NAMALWA (cell line): ENCODE measurements at regions not wholly inside any gene's neighbourhood (a gene's known extent, or its start where the extent isn't known, plus 50 kb on each side); places are given as distances from the start of the nearest gene placed in this dataset.
"Not testable (repeated sequence)": the region's sequence is repeated elsewhere in the genome, so short reads cannot be mapped to it uniquely, and the experiment has no call there.

Experiments
- DNase-seq: peaks from one replicate; pipeline ENCODE4 v3.0.0-alpha.2; 2015; ENCODE audit warnings: low spot score

DNA sequence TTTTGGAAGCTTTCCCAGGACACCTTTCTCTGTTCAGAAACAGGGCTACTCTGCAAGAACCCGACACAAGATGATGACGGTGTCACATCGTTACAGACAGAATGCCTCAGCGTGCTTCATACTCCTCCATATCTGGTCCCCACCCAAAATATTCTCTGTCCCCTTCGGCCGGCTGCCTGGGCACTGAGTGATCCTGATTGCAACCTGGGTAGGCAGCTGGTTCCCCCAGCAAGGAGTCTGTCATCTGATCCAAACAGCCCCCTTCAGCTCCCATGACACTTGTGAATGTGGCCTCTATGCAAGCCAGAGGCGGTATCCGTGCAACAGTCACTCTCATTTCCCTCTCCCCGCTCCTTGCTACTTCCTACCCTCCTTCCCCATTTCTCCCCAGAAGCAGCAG lies 431.7 kb upstream of the B3GAT1 start:
- DNase-seq: no peak

DNA sequence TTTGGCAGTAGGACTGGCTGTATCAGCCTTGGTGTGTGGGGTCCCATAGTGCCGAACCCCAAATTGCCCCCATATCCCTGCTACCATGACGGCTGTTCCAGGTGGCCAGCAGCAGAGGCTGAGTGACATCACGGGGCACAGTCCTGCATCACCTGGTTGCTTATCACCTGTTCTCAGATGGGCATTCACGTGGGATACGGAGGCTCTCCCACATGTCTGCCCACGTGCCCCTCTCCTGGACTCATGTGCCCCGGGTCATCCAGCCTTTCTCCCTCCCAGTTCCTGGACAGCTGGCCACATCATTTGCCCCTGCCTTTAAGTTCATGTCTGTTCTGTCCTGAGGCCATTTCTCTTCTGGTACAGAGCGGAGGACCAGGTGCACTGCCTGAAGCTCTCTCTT lies 431.0 kb upstream of the B3GAT1 start:
- DNase-seq: no peak

DNA sequence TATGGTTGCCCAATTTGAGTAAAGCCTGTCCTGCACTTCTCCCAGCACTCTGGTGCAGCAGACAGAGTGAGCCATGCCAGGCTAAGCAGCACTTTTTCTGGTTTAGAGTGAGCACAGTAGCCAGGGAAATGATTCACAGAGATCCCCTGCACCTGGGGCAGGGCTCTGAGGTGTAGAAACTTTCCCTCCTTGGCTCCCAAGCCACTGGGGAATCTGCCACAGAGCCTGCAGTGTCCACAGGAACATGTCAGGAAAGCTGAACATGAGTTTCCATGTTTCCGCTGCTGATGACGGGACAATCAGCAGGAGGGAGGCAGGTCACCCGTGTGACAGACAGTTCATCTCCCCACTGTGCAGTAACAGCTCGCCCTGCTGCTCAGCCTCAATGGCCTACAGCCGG lies 429.9 kb upstream of the B3GAT1 start:
- DNase-seq: no peak

DNA sequence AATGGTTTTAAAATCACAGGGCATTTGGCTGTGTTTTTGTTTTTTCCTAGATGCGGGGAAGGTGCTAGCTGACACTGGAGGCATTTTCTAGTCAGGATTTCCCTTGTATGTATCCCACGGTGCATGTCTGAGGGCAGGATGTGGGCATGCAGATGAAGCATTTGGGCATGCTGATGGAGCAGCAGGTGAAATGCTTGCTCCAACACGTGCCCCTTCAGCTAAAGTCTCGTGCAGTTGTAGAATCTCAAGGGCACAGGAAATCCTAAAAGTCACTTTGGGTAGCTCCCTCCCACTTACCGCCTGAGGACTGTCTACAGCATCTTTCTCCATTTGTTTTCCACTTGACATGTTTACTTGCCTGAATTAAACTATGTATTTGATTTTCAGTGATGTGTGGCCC lies 429.4 kb upstream of the B3GAT1 start:
- no peak for DNase-seq

DNA sequence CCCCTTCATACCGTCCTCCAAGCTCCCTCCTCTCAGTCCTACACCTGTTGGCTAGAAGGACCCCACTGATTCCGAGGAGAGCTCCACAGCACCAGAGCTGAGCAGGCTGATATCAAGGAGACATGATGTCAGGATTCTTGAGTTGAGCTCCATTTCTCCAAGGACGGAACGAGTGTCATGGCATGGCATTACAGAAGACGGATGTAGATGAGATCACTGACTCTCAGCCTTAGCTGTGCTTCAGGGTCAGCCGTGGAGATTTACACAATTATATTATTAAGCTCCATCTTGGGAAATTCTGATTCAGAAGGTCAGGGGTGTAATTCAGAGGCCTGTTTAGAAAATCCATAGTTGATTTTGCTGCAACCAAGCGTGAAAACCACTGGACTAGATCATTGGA lies 428.9 kb upstream of the B3GAT1 start:
- no peak for DNase-seq

DNA sequence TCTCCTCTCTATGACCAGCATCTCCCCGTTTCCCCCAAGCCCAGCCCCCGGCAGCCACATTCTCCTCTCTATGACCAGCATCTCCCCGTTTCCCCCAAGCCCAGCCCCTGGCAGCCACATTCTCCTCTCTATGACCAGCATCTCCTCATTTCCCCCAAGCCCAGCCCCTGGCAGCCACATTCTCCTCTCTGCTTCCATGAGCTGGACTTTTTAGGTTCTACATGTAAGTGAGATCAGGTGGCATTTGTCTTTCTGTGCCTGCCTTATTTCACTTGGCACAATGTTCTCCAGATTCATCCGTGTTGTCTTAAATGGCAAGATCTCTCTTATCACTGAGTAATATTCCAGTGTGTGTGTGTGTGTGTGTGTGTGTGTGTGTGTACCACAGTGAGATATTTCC lies 428.1 kb upstream of the B3GAT1 start:
- not testable (repeated sequence) for DNase-seq

DNA sequence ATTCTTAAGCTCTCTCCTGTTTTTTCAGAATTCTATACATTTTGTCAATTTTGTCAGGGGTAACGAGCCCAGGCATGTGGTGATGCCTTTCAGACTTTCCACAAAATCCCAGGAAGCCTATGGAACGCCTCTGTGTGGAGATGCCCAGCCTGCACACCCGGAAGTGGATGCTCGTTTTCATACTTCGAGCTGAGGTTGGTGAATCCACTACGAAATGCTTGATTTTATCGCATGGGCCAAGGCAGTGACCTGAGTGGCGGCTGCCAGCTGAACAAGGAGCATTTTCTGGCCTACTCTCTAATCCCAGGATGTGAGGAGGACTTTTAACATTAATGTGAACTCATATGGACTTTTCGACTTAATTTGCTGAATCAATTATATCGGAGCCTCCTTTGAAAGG lies 426.7 kb upstream of the B3GAT1 start:
- no peak for DNase-seq

DNA sequence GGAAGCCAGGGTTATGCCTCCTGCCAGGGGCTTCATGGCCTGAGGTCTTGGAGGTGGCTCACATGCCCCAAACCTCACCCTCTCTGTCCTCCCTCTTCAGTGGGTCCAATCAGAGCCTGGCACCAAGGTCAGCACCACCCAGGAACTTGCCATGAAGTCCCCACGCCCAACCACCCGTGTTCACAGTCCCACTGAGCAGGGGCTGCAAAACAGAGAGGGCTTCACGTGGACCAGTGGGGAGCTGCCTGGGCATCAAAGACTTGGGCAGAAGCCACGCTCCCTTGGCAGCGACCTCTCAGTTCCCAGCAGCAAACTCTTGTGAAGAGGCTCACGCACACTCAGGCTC lies 425.8 kb upstream of the B3GAT1 start:
- no peak for DNase-seq

DNA sequence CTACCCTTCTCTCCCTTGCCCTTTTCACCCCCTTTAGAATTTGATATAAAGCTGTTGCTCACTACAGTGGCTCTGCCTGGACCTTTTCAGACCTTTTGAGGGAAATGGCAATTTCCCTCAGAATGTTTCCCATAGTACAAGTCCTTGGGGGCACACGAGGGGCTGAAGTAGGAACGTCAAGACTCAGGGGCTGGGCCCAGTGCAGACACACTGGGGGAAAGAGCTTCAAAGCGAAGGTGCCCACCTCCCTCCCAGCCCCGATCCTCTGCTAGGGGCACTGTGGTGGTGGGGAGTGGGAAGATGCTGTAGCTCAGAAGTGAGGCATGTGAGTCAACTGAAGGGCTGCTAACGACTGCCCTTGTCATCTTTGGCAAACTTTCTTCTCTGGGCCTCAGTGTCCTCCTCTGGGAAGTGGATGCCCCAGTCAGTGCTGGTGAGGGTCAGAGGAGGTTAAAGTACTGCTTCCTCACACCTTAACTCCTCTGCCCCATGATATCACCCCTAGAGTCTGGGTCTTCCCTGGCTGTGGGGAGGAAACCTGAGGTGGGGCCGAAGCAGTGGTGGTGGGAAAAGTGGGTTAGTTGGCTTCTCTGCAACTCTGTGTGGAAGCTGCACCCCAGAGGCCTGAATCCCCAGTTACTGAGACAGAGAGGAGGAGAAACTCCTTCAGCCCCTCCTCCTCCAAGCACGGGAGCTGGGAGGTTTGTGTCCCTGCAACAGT lies 425.3 kb upstream of the B3GAT1 start:
- DNase-seq: no peak

DNA sequence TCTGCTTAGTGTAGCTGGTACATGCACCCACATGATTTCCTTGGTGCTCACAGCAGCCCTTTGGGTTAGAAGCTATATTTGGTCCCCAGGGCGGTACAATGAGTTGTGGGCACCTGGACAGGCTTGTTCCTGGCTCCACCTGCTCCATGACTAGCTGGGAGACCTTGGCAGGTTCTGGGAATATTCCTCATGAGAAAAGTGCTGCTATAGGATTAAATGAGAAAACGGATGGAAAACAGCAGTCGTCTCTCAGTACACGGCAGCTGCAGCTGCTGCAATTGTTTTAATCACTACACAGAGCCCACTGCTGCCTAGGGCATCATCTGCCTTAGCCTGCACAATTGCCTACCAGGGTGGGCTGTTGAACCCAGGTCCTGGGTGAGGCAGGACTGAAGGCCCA lies 424.5 kb upstream of the B3GAT1 start:
- no peak for DNase-seq

DNA sequence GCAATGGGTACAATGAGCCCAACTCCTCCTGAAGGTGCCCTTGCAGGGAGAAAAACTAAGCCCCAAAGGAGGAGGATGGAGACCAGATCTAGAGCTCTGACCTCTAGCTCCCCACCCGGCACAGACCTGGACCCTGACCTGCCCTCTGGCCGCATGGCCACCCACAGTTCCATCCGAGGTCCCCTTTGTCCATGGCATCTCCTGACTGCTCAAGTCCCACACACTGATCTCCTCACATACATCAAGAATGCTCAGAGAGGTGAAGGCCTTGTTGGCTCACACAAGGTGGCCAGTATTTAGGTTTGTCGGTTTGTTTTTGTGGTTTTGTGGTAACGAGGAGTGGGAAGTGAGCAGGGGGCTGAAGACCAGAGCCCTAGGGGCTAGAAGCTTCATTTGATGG lies 423.5 kb upstream of the B3GAT1 start:
- no peak for DNase-seq

DNA sequence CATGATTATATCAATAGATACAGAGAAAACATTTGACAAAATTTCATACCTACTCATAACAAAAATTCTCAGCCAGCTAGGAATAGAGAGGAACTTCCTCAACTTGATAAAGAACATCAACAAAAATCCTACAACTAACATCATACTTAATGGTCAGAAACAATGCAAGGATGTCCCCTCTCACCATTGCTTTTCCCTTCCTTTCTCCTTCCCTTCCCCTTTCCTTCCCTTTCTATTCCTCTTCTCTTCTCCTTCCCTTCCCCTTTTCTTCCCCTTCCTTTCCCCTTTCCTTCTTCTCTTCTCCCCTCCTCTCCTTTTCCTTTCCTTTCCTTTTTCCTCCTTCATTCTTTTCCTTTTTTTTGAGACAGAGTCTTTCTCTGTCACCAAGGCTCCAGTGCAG lies 418.3 kb upstream of the B3GAT1 start:
- DNase-seq: no peak

DNA sequence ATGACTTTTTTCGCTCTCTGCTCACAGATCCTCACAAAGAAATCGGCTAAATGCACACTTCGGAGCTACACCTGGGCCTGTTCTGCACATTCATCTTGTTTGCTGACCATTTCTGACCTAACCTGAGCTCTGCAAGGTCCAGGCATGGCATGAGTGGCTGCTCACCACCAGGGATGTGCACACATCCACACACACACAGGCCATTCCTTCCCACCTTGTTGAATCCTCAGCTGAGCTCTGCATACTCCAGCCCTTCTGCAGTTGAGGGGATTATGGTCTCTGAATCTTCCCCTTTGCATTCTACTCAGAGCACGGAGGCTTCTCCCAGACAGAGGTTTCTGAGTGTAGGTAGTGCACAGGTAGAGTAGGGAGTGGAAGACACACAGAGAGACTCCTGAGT lies 411.9 kb upstream of the B3GAT1 start:
- DNase-seq: no peak

DNA sequence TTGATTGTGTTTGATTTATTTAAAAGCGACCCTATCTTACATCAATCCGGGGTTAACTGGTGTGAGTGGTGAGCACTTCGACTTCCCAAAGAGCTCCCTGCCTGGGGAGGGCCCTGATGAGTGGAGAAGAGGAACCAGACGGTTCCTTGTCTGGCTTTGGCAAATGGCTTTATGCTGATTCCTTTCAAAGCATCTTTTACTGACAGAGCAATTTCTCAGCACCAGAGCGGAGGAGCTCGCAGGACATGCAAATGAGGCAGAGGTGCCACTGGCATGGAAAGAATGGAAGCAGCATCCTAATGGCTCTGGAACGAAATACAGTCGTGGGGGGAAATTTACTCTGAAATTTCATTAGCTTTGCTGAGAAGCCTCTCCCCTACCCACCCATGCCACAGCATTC lies 410.9 kb upstream of the B3GAT1 start:
- no peak for DNase-seq

DNA sequence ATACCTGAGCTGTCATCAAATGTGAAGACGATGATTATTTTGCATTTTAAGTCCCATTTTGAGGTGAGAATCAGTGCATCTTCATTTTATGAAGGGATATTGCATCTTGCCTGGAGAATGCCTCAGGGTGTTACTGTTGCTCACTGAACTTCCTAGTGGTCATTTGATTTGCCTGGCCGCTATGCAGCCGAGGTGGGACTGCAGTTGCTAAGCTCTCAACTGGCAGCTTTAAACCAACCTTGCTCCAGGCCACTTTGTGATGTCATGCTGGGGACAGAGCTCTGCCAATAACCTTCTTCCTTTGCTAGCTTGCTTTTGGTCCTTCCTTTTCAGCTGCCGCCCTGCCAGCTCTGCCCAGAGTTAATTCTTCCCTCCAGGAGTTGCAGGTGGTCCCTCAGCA lies 409.4 kb upstream of the B3GAT1 start:
- DNase-seq: no peak

DNA sequence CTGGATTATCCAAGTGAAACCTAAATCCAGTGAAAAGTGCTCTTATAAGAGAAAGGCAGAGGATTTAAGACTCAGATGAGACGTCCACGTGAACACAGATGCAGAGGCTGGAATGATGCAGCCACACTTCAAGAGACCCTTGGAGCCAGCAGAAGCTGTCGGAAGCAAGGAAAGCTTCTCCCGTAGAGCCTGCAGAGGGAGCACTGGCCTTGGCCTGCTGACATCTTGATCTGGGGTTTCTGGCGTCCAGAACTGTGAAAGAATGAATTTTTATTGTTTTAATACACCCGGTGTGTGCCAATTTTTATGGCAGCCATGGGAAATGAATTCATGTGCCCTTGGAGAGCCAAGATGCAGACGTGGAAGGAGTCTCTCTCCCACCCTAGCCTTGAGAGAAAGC lies 407.0 kb upstream of the B3GAT1 start:
- DNase-seq: no peak

DNA sequence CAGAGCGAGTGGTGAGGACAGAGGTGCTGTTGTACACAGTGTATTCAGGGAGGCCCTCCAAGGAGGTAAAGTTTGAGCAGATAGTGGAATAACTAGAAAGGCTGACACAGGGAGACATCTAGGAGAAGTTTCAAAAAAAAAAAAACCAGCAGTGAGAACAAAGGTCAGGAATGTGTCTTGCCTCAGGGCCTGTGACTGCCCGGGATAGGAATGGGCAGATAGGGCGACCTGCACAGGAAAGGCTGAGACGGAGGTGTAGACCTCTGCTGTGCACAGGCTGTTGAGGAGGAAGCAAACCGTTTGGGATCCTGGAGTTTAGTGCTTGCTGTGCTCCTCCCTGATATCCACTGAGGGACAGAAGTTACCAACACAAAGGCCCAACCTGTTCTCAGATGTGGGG lies 406.5 kb upstream of the B3GAT1 start:
- no peak for DNase-seq

DNA sequence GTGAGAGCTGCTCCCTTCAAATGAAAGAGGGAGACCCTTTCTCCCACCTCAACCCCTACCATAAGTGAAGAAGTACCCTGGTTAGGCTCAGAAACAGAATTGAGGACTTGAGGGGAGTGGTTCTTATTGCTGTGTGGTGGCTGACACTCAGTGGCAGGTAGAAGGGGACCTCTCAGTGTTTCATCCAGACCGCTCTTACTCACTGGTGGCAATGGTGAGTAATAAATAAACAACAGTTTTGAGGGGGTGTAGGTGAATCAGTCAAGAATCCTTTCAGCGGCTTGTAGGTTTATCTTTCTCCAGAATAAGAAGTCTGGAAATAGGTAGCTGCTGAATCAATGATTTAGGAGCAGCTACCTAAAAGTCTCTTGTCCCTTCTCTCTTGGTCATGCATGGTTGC lies 403.4 kb upstream of the B3GAT1 start:
- DNase-seq: no peak

DNA sequence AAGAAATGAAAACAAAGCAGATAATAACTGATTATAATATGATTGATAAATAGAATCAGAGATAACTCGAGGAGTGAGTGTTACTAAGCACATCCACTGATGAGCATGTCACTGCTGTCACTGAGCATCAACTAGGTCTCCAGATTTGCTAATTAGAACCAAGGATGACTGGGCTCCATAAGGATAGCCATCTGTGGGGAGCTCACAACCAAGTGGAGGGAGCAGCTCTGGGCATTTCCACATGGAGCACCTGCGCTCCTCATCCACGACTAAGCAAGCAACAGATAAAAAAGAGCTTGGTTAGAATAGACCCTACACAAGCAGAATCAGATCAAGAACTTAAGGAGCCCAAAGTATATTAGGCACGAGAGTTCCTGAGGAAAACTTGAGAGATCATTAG lies 396.0 kb upstream of the B3GAT1 start:
- no peak for DNase-seq

DNA sequence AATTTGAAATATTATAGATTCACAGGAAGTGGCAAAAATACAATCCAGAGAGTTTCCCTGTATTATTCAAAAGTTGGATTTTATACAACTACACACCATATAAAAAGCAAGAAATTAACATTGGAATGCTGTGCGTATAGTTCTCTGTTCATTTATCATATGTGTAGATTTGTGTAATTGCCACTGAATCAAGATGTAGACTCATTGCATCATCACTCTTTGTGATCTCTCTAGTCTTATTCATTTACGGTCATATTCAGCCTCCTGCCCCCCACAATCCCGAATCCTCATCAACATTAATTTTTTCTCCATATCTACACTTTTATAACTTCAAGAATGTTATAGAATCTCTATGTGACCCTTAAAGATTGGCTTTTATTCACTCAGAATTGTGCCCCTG lies 390.6 kb upstream of the B3GAT1 start:
- no peak for DNase-seq

DNA sequence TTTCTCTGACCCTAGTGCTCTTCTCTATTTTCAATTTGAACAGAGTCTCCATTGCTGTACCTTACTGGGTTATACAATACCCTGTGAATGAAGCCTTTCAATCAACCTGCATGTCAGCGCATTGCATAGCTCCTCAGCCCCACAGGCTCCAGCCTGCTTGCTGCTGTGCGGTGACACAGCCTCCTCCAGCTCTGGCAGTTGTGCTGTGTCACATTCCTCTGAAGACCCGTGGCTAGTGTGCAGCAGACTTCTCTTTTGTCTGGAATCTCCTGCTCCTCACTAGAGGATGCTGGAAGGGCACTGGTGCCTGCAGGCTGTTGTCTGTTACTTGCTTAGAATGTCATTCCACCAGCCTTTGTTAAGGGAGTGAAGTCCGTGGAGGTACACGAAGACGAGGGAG lies 390.1 kb upstream of the B3GAT1 start:
- no peak for DNase-seq

DNA sequence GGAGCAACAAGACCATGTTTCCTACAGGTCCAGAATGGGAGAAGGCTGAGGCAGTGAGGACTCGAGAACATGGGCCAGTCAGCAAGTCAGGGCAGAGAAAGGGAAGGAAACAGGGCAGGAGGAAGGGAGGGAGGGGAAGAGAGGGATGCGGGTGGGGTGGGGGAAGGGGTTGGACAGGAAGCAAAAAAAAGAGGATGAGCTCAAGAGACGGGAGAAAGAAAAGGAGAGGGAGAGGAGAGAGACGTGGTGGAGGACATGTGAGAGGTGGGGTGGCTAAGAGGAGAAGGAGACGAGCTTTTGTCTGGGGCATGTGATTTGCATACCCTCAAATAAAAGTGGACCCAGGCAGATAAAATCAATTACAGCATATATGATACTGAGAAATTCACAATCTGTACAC lies 389.5 kb upstream of the B3GAT1 start:
- no peak for DNase-seq

DNA sequence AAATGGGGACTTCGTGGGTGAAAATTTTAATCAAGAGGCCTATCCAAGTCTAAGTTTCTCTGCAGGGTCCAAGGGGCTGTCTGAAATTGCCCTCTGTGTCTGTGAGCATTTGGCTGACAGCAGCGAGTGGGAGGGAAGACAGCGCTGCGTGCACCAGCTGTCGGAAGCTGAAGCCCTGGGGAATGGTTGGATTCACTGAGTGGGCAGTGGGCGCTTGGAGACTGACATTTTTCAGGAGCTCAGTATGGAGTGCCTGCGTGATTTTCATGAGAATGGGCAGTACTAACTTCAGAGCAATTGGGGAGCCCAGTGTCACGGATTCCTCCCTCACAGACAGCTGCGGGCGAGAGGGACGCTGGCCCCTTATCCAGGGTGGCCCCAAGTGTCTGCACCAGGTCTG lies 388.8 kb upstream of the B3GAT1 start:
- no peak for DNase-seq

DNA sequence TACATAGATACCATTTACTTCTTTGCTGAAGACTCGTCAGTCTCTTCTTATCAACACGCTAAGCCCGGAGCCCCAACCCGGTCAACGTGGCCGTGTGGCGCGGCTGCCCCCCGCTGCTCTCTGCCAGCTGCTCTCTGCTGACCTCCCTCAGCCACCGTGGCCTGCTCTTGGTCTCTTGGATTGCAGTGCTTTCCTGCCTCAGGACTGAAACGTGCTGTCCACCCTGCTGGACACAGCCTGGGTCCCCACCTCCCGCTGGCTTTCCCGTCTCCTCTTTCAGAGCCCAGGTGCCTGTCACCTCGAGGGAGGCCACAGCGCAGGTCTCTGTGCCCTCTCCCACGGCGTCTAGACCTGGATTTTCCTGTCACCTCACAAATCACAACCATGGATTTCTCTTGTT lies 388.1 kb upstream of the B3GAT1 start:
- no peak for DNase-seq

DNA sequence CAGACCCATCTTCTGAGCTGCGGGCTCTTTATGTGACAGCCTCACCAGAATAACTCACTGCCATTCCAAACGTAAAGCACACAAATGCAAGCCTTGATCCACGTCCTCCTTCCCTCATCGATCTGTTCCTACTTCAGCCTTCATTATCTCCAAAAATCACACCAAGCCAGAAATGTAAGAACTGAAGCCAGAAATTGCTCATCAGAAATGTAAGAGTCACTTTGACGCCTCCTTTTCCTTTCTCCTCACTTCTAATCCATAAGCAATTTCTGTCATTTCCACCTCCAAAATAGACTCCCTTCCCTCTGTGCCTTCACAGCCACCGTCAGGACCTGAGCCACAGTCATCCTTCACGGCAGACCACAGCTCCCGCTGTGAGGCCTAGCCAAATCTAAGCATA lies 387.3 kb upstream of the B3GAT1 start:
- no peak for DNase-seq
